Activated naive CD8-positive, alpha-beta T cell treated with anti-CD3 and anti-CD28 coated beads, Interleukin-2, amount 50 U/mL, for 16 hours (primary cell): ENCODE measurements at regions not wholly inside any gene's neighbourhood (a gene's known extent, or its start where the extent isn't known, plus 50 kb on each side); places are given as distances from the start of the nearest gene placed in this dataset.
"Not testable (repeated sequence)": the region's sequence is repeated elsewhere in the genome, so short reads cannot be mapped to it uniquely, and the experiment has no call there.

ENCODE experiments used
- DNase-seq: peaks from one replicate; pipeline ENCODE4 v3.0.0-alpha.2; 2020; ENCODE audit warnings: low read depth, low spot score

- DNase-seq: no peak
Measured at GRCh38 chr15:62904041-62904910, 138.3 kb upstream of the TPM1 start.

GRCh38 chr15:62906627-62907026 is 135.9 kb upstream of the TPM1 start:
- DNase-seq: no peak

- no peak for DNase-seq
Measured at GRCh38 chr15:62907275-62907674, 135.3 kb upstream of the TPM1 start.

GRCh38 chr15:62908341-62908740 is 134.2 kb upstream of the TPM1 start:
- not testable (repeated sequence) for DNase-seq

- no peak for DNase-seq
Measured at GRCh38 chr15:62909257-62909656, 133.3 kb upstream of the TPM1 start.

- DNase-seq: no peak
Measured at GRCh38 chr15:62912282-62912681, 130.3 kb upstream of the TPM1 start.

- DNase-seq: no peak
Measured at GRCh38 chr15:62912808-62913207, 129.7 kb upstream of the TPM1 start.

- no peak for DNase-seq
Measured at GRCh38 chr15:62913246-62913645, 129.3 kb upstream of the TPM1 start.

- no peak for DNase-seq
Measured at GRCh38 chr15:62914461-62915079, 128.0 kb upstream of the TPM1 start.

GRCh38 chr15:62920682-62921502 is 121.7 kb upstream of the TPM1 start:
- no peak for DNase-seq

GRCh38 chr15:62922514-62922913 is 120.0 kb upstream of the TPM1 start:
- DNase-seq: no peak

GRCh38 chr15:62925875-62926274 is 116.7 kb upstream of the TPM1 start:
- no peak for DNase-seq

- no peak for DNase-seq
Measured at GRCh38 chr15:62927196-62927595, 115.4 kb upstream of the TPM1 start.

GRCh38 chr15:62927836-62928235 is 114.7 kb upstream of the TPM1 start:
- DNase-seq: no peak

- no peak for DNase-seq
Measured at GRCh38 chr15:62928242-62928999, 114.1 kb upstream of the TPM1 start.

- no peak for DNase-seq
Measured at GRCh38 chr15:62929000-62929357, 113.6 kb upstream of the TPM1 start.

GRCh38 chr15:62931650-62932049 is 110.9 kb upstream of the TPM1 start:
- DNase-seq: no peak

GRCh38 chr15:62932436-62932835 is 110.1 kb upstream of the TPM1 start:
- DNase-seq: no peak

- no peak for DNase-seq
Measured at GRCh38 chr15:62933386-62933785, 109.2 kb upstream of the TPM1 start.

- DNase-seq: no peak
Measured at GRCh38 chr15:62934236-62934971, 108.1 kb upstream of the TPM1 start.
